ENCODE measurements at regions not wholly inside any gene's neighbourhood (a gene's known extent, or its start where the extent isn't known, plus 50 kb on each side); places are given as distances from the start of the nearest gene placed in this dataset.

- ATAC-seq (replicated peaks) (peak; percentile 16), DNase-seq (no peak)
- Mint-ChIP-seq H3K27ac (peak overlapping the region; percentile 96 to 98), H3K9me3 (no peaks in the 10 kb centered on the region), H3K4me1 (ENCODE audit: low read depth in 2 of 2) (peaks cover 47 to 57% of the 10 kb centered on the region in 2 donors), H3K4me3 (peak overlapping the region; percentile 90 to 93), H3K36me3 (ENCODE audit: insufficient read depth) (peaks cover 39% of the 10 kb centered on the region), H3K27me3 (peaks cover 0 to 4% of the 10 kb centered on the region in 2 donors)
These were observed 146.3 kb downstream of the ERCC6L2 start for GRCh38 chr9:96021551-96022444.

- peaks cover 49 to 59% of the 10 kb centered on the region in 2 donors for H3K4me1 Mint-ChIP-seq (ENCODE audit: low read depth in 2 of 2)
- ATAC-seq (replicated peaks), result peak; percentile 72
- H3K9me3 Mint-ChIP-seq, result no peaks in the 10 kb centered on the region
- H3K4me3 Mint-ChIP-seq, result peak overlapping the region; percentile 90 to 93
- H3K27me3 Mint-ChIP-seq, result no peaks in the 10 kb centered on the region
- DNase-seq, result peak; percentile 53 to 62 (median 57)
- peak overlapping the region; percentile 95 to 98 for H3K27ac Mint-ChIP-seq
- H3K36me3 Mint-ChIP-seq (ENCODE audit: insufficient read depth), result peaks cover 36% of the 10 kb centered on the region
These were observed 145.5 kb downstream of the ERCC6L2 start for GRCh38 chr9:96020792-96021550.

- Mint-ChIP-seq H3K4me3 (peak overlapping the region; percentile 90 to 93), H3K27me3 (no peaks in the 10 kb centered on the region), H3K27ac (peak overlapping the region; percentile 95 to 98), H3K9me3 (no peaks in the 10 kb centered on the region), H3K4me1 (ENCODE audit: low read depth in 2 of 2) (peaks cover 53 to 60% of the 10 kb centered on the region in 2 donors), H3K36me3 (ENCODE audit: insufficient read depth) (peaks cover 33% of the 10 kb centered on the region)
- ATAC-seq (replicated peaks) (no peak), DNase-seq (no peak)
These were observed 144.9 kb downstream of the ERCC6L2 start for GRCh38 chr9:96020300-96020791.

All from effector memory CD8-positive, alpha-beta T cell (primary cell).